ENCODE measurements at regions not wholly inside any gene's neighbourhood (a gene's known extent, or its start where the extent isn't known, plus 50 kb on each side); places are given as distances from the start of the nearest gene placed in this dataset.

DNA sequence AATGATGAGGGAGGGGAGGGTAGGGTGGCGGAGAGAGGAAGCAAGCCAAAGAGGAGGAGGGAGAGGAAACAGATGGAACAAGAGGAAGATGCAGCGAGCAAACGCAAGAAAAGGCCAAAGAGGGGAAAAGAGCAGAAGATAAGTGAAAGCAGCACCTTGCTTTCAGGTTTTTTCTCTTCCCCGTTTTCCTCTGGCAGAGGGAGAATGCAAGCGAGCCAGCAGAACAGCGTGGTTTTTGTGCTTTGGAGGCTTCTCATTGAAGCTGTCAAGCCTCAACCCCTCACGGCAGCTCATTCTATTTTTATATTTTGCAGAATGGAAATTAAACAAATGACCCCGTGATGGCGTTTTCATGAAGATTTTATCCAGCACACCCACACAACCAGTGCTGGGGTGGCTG lies 67.1 kb upstream of the GRAMD1B start:
- TF ChIP-seq, protein P1, sequence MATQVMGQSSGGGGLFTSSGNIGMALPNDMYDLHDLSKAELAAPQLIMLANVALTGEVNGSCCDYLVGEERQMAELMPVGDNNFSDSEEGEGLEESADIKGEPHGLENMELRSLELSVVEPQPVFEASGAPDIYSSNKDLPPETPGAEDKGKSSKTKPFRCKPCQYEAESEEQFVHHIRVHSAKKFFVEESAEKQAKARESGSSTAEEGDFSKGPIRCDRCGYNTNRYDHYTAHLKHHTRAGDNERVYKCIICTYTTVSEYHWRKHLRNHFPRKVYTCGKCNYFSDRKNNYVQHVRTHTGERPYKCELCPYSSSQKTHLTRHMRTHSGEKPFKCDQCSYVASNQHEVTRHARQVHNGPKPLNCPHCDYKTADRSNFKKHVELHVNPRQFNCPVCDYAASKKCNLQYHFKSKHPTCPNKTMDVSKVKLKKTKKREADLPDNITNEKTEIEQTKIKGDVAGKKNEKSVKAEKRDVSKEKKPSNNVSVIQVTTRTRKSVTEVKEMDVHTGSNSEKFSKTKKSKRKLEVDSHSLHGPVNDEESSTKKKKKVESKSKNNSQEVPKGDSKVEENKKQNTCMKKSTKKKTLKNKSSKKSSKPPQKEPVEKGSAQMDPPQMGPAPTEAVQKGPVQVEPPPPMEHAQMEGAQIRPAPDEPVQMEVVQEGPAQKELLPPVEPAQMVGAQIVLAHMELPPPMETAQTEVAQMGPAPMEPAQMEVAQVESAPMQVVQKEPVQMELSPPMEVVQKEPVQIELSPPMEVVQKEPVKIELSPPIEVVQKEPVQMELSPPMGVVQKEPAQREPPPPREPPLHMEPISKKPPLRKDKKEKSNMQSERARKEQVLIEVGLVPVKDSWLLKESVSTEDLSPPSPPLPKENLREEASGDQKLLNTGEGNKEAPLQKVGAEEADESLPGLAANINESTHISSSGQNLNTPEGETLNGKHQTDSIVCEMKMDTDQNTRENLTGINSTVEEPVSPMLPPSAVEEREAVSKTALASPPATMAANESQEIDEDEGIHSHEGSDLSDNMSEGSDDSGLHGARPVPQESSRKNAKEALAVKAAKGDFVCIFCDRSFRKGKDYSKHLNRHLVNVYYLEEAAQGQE (IDR thresholded peaks at IDR 0.05; ENCODE audit: insufficient read depth in 1 of 2, low read depth in 2 of 2, low read length in 2 of 2), result no peak
- no peak for TF ChIP-seq SIN3A (IDR thresholded peaks at IDR 0.05; ENCODE audit: borderline replicate concordance, insufficient read depth, low read length)
- no peak for TF ChIP-seq POLR2AphosphoS5 (IDR thresholded peaks at IDR 0.05; ENCODE audit: low read depth, low read length)
- no peak for TF ChIP-seq FOXP2 (optimal IDR thresholded peaks at IDR 0.05; ENCODE audit: borderline replicate concordance, extremely low read depth, extremely low read length, insufficient read depth)
- no peak for TF ChIP-seq TAF1 (IDR thresholded peaks at IDR 0.05; ENCODE audit: borderline replicate concordance, insufficient read depth, low read length)

DNA sequence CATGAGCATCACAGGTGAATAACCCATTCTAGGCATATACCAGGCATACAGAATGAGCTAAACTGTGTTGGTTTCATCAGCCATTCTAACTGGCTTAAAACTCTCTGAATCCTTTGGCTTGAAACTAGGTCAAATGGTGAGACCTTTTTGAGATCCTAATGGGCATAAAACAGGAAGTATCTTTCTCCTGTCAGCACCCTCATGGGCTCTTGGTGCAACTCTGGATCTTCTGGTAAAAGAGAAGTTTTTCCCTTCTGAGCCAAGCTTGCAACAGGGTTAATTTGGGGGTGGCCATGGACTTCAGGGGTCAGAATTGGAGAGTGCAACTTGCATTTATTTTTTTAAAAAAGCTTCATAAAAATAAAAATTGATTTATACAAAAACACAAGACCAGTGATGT lies 67.9 kb upstream of the GRAMD1B start:
- TF ChIP-seq POLR2AphosphoS5 (IDR thresholded peaks at IDR 0.05; ENCODE audit: low read depth, low read length) (no peak), FOXP2 (optimal IDR thresholded peaks at IDR 0.05; ENCODE audit: borderline replicate concordance, extremely low read depth, extremely low read length, insufficient read depth) (no peak), TAF1 (IDR thresholded peaks at IDR 0.05; ENCODE audit: borderline replicate concordance, insufficient read depth, low read length) (no peak), SIN3A (IDR thresholded peaks at IDR 0.05; ENCODE audit: borderline replicate concordance, insufficient read depth, low read length) (no peak)
- TF ChIP-seq, protein P1 (IDR thresholded peaks at IDR 0.05; ENCODE audit: insufficient read depth in 1 of 2, low read depth in 2 of 2, low read length in 2 of 2), result no peak

DNA sequence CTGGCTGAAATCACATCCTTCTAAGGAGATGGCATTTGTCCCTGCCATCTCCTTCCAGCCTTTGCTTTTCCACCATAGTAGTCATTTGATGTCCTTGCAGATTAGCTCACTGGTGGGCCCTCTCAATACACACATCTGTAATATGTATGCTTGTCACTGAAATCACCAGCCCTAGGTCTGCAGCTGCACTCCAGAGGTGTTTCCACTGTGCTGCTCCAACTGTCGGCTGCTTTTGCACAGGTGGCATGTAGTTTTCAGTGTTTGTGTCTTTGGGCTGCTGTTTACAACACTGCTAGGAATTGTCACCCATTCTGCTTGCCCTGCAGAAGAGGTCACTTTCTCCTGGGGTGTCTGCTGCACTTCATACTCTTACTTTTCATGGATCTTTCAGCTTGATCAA lies 69.0 kb upstream of the GRAMD1B start:
- TF ChIP-seq FOXP2 (optimal IDR thresholded peaks at IDR 0.05; ENCODE audit: borderline replicate concordance, extremely low read depth, extremely low read length, insufficient read depth), result no peak
- TF ChIP-seq SIN3A (IDR thresholded peaks at IDR 0.05; ENCODE audit: borderline replicate concordance, insufficient read depth, low read length), result no peak
- TF ChIP-seq TAF1 (IDR thresholded peaks at IDR 0.05; ENCODE audit: borderline replicate concordance, insufficient read depth, low read length), result no peak
- no peak for TF ChIP-seq POLR2AphosphoS5 (IDR thresholded peaks at IDR 0.05; ENCODE audit: low read depth, low read length)
- TF ChIP-seq, protein P1 (IDR thresholded peaks at IDR 0.05; ENCODE audit: insufficient read depth in 1 of 2, low read depth in 2 of 2, low read length in 2 of 2), result no peak

DNA sequence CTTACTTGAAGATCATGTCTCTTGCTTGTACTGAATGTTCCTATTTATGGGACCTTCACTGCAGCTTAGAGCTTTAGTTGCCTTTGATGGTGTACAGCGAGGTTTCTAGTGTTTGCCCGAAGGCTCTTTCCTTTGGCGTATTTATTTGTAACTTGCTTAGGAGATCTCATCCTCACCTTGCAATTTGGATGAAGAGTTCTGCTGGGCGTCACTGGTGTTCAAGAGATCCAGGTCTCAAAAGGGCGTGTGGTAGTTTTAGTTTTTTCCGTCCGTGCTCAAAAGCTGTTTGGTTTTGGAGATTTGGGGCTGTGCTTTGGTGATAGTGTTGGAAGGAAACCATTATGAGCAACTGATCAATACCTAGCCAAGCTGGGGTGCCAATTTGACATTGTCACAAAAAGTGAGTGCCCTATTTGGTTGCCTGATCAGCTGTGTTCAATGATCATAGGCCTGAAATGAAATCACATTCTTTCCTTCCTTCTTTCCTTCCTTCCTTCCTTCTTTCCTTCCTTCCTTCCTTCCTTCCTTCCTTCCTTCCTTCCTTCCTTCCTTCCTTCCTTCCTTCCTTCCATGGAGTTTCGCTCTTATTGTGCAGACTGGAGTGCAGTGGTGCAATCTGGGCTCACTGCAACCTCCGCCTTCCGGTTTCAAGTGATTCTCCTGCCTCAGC lies 69.7 kb upstream of the GRAMD1B start:
- TF ChIP-seq FOXP2 (optimal IDR thresholded peaks at IDR 0.05; ENCODE audit: borderline replicate concordance, extremely low read depth, extremely low read length, insufficient read depth), result no peak
- TF ChIP-seq, protein P1 (IDR thresholded peaks at IDR 0.05; ENCODE audit: insufficient read depth in 1 of 2, low read depth in 2 of 2, low read length in 2 of 2), result no peak
- TF ChIP-seq TAF1 (IDR thresholded peaks at IDR 0.05; ENCODE audit: borderline replicate concordance, insufficient read depth, low read length), result no peak
- no peak for TF ChIP-seq SIN3A (IDR thresholded peaks at IDR 0.05; ENCODE audit: borderline replicate concordance, insufficient read depth, low read length)
- TF ChIP-seq POLR2AphosphoS5 (IDR thresholded peaks at IDR 0.05; ENCODE audit: low read depth, low read length), result no peak

Data from PFSK-1 (cell line).